ENCODE measurements at regions not wholly inside any gene's neighbourhood (a gene's known extent, or its start where the extent isn't known, plus 50 kb on each side); places are given as distances from the start of the nearest gene placed in this dataset.

GRCh38 chr2:128621074-128621473, 302.4 kb upstream of the HS6ST1 start:
- Histone ChIP-seq H3K9me3 (ENCODE audit: severe bottlenecking) (no peaks in the 10 kb centered on the region), H3K4me1 (ENCODE audit: insufficient read depth, poor library complexity, severe bottlenecking) (peaks cover 7% of the 10 kb centered on the region), H3K4me3 (ENCODE audit: severe bottlenecking) (no peak overlapping the region), H3K27me3 (ENCODE audit: insufficient read depth, poor library complexity, severe bottlenecking) (no peaks in the 10 kb centered on the region), H3K36me3 (ENCODE audit: low read depth) (no peaks in the 10 kb centered on the region), H3K27ac (ENCODE audit: poor library complexity, severe bottlenecking) (no peak overlapping the region)
- TF ChIP-seq, protein P1, sequence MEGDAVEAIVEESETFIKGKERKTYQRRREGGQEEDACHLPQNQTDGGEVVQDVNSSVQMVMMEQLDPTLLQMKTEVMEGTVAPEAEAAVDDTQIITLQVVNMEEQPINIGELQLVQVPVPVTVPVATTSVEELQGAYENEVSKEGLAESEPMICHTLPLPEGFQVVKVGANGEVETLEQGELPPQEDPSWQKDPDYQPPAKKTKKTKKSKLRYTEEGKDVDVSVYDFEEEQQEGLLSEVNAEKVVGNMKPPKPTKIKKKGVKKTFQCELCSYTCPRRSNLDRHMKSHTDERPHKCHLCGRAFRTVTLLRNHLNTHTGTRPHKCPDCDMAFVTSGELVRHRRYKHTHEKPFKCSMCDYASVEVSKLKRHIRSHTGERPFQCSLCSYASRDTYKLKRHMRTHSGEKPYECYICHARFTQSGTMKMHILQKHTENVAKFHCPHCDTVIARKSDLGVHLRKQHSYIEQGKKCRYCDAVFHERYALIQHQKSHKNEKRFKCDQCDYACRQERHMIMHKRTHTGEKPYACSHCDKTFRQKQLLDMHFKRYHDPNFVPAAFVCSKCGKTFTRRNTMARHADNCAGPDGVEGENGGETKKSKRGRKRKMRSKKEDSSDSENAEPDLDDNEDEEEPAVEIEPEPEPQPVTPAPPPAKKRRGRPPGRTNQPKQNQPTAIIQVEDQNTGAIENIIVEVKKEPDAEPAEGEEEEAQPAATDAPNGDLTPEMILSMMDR (IDR thresholded peaks at IDR 0.05; ENCODE audit: poor library complexity, severe bottlenecking), result no peak
- no peak for ATAC-seq (ENCODE audit: low read depth)
- DNase-seq (ENCODE audit: low spot score), result no peak

- Histone ChIP-seq H3K27ac (ENCODE audit: poor library complexity, severe bottlenecking) (no peak overlapping the region), H3K4me3 (ENCODE audit: severe bottlenecking) (no peak overlapping the region), H3K27me3 (ENCODE audit: insufficient read depth, poor library complexity, severe bottlenecking) (no peaks in the 10 kb centered on the region), H3K9me3 (ENCODE audit: severe bottlenecking) (no peaks in the 10 kb centered on the region), H3K4me1 (ENCODE audit: insufficient read depth, poor library complexity, severe bottlenecking) (peaks cover 7% of the 10 kb centered on the region), H3K36me3 (ENCODE audit: low read depth) (no peaks in the 10 kb centered on the region)
- TF ChIP-seq, protein P1 (IDR thresholded peaks at IDR 0.05; ENCODE audit: poor library complexity, severe bottlenecking), result no peak
- no peak for ATAC-seq (ENCODE audit: low read depth)
- DNase-seq (ENCODE audit: low spot score), result no peak
These were observed 303.7 kb upstream of the HS6ST1 start for GRCh38 chr2:128622371-128622770.

- Histone ChIP-seq H3K27ac (ENCODE audit: poor library complexity, severe bottlenecking) (no peak overlapping the region), H3K36me3 (ENCODE audit: low read depth) (no peaks in the 10 kb centered on the region), H3K4me3 (ENCODE audit: severe bottlenecking) (no peak overlapping the region), H3K9me3 (ENCODE audit: severe bottlenecking) (no peaks in the 10 kb centered on the region), H3K27me3 (ENCODE audit: insufficient read depth, poor library complexity, severe bottlenecking) (no peaks in the 10 kb centered on the region), H3K4me1 (ENCODE audit: insufficient read depth, poor library complexity, severe bottlenecking) (peaks cover 7% of the 10 kb centered on the region)
- TF ChIP-seq, protein P1 (IDR thresholded peaks at IDR 0.05; ENCODE audit: poor library complexity, severe bottlenecking), result no peak
- ATAC-seq (ENCODE audit: low read depth) (no peak), DNase-seq (ENCODE audit: low spot score) (no peak)
These were observed 304.4 kb upstream of the HS6ST1 start for GRCh38 chr2:128622955-128623620.

- Histone ChIP-seq H3K27me3 (ENCODE audit: insufficient read depth, poor library complexity, severe bottlenecking) (no peaks in the 10 kb centered on the region), H3K27ac (ENCODE audit: poor library complexity, severe bottlenecking) (no peak overlapping the region), H3K36me3 (ENCODE audit: low read depth) (no peaks in the 10 kb centered on the region), H3K9me3 (ENCODE audit: severe bottlenecking) (no peaks in the 10 kb centered on the region), H3K4me3 (ENCODE audit: severe bottlenecking) (no peak overlapping the region), H3K4me1 (ENCODE audit: insufficient read depth, poor library complexity, severe bottlenecking) (peaks cover 7% of the 10 kb centered on the region)
- ATAC-seq (ENCODE audit: low read depth) (peak; percentile 66), DNase-seq (ENCODE audit: low spot score) (no peak)
- TF ChIP-seq, protein P1 (IDR thresholded peaks at IDR 0.05; ENCODE audit: poor library complexity, severe bottlenecking), result no peak
These were observed 305.4 kb upstream of the HS6ST1 start for GRCh38 chr2:128623776-128624761.
